IPS DF 4.7 (cell line): ENCODE measurements at regions not wholly inside any gene's neighbourhood (a gene's known extent, or its start where the extent isn't known, plus 50 kb on each side); places are given as distances from the start of the nearest gene placed in this dataset.
A peak's percentile ranks its signal among the peaks of the same experiment; 100 is the strongest.
"Not testable (repeated sequence)": the region's sequence is repeated elsewhere in the genome, so short reads cannot be mapped to it uniquely, and the experiment has no call there.

Experiments used
- DNase-seq: peaks from one replicate; pipeline ENCODE4 v3.0.0-alpha.2; 2013; ENCODE audit warnings: low spot score; ENCODE audit errors: extremely low read depth

DNA sequence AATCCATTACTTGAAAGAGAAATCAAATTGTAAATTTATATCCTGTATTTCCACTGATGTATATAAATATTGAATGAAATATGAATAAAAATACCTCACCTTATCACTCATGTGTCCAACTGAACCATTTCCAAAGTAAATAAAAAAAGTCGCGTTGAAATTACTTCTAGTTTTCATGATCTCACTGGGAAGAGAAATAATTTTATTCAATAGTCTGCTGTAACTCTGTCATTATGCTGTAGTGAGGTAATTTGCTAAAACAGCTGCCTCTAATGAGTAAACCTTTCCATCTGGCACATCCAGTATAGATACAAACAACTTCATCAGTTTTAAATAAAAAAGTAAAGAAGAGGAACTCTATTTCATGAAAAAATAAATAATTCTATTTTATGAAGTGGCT is 611.5 kb downstream of the ZNF608 start:
- no peak for DNase-seq

DNA sequence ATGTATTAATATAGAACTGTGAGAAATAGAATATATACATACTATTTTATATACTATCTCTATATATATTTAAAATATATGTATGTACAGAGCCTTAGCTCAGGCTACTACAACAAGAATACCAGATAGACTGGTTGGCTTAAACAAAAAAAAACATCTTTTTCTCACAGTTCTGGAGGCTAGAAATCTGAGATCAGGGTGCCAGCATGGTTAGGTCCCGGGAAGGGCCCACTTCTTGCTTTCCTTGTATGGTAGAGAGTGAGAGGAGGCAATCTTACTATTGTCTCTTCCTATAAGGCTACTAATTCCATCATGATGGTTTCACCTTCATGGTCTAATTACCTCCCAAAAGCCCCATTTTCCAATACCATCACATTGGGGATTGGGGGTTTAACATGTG is 613.0 kb downstream of the ZNF608 start:
- DNase-seq, result no peak

DNA sequence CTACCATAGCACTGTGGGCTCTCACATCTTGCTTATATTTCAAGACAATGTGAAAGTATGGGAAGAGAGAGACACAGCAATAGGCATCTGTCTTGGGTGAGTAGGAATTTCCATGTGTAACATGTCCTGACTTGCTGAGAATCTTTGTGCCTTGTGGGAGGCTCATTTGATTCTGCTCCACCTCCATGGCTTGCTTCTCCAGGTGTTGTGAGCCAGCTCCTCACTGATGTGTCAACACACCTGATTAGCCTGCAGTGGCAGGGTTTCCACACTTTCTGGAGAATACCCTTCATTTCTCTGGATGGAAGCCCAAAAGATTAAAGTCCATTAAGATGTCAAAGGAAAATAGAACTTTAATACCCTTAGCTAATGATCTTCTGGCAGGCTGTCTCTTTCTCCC is 613.6 kb downstream of the ZNF608 start:
- no peak for DNase-seq

DNA sequence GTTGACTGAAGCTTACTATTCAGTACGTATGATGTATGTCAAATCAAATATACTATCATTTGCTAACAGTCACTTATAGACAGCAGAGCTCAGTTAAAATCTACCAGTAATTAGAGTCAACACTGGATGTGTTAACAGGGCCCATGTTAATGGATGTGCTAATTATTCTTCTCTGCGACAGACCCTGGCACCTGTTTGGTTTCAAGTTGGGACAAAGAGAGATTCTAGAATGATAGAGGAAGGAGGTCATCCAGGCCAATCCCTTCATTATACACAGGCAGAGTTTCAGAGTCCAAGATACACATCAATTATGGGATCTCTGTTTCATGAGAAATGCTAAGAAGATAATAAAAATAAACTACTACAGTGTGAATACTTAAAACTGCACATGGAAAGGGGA is 615.0 kb downstream of the ZNF608 start:
- no peak for DNase-seq

DNA sequence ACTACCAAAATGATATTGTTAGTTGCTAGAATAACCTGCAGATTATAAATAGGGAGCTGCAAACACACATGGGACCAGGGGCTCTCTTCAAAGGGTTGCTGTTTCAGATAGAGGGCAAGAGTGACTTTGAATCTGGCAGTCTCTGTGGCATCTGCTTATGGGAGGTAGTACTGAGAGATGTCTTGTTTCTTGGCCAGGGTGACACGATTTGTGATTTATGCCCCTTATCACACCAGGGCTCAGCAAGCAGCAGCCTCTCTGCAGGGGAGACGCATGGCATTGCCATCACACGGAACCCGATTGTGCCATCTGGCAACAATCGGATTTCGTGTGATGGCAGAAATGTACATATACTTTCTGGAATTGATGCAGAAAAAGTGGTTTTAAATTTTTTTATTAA is 615.6 kb downstream of the ZNF608 start:
- DNase-seq, result no peak

DNA sequence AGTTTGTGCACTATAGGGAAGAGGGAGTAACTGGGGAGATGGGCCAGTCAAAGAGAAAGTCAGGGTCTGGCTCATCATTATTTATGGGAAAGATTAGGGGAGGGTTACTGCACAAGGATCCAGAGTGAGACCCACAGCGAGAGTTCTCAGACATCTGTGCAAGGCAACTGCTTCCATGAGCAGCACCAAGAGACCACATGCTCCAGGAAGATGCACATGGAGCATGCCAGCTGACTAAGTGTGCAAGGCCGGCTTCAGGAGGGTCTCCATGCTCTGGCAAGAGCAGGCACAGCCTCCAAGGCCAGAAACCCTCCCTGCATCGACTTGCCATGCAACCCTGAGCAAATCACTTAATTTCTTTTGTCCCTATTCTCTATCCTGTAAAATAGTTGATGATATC is 616.9 kb downstream of the CSNK1G3 start:
- no peak for DNase-seq

DNA sequence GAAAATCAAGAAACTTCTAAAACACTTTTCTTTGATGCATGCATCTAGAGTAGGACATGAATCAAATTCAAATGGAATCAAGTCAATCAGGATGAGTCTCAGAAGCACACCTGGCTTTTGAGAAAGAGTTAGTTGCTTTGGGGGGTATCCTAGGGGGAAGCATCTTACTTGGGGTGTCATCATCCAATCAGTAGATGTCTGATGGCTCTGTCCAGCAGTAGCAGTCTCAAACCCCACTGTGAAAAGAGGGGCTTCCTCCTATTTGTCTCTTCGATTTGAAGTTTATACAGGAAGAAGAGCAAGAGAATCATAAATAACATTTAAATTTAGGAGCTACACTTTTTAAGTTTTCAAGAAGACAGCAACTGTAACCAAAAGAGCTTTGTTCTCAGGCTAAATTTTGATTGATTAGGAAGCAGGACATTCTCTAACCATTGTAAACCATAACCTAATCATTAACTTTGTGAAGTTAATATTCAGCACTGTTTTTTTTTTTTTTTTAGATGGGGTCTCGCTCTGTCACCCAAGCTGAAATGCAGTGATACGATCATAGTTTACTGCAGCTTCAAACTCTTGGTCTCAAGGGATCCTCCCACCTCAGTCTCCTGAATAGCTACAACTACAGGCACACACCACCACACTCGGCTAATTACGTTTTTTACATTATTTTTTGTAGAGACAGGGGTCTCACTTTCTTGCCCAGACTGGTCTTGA is 614.7 kb downstream of the CSNK1G3 start:
- DNase-seq, result no peak

DNA sequence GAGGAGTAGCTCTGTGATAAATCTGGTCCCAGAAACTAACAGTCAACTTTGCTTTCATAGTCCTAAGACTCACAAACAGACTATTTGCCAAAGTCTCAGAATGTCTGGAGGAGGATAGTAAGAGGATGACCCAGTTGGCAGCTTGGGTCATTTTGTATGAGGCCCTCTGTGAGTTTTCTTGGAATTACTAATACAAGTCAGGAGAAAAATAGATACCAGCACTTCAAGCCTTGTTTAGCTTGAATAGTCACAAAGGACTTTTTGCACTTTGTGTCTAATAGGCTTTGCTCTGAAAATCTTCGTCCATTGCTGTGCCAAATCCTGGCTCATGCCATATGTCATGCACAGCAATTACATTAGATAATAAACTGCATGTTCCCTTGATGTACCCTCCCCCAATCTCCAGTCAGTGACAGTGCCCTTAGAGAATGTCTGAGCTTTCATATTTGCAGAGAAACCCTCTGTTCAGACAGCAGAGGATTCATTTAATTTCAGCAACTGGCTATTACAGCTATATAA is 612.8 kb downstream of the CSNK1G3 start:
- DNase-seq, result no peak

DNA sequence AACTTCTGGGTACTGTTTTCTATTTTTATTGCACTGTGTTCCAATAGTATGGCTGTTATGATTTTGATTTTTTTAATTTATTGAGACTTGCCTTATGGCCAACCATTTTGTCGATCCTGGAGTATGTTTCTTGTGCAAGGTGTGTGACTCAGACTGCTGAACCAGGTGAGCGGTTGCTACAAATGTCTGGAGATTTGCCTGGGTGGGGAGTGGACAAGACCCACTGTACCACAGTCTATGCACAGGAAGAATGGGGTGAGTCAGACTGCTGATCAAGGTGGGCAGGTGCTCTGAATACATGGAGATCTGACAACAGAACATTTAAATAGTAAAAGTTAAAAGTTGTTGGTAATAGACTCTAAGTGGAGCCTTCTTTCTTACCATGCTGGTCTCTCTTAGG is 609.2 kb downstream of the CSNK1G3 start:
- no peak for DNase-seq

DNA sequence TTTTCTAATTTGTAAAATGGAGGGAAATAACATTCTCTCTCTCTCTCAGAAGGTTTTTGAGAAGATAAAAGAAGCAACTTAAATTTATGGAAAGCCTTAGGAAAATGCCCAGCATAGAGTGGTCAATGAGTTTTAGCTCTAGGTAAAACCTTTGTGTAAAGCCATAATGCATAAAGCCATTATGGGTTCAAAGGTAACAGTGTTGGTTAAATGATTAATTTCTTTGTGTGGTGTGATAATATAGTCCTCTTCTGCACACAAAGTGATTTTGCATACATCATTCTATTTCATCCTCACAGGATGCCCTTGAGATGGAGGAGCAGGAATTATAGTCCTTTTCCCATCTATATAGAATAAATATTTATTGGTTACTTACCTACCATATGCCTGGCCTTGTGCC is 602.9 kb downstream of the CSNK1G3 start:
- DNase-seq, result no peak

DNA sequence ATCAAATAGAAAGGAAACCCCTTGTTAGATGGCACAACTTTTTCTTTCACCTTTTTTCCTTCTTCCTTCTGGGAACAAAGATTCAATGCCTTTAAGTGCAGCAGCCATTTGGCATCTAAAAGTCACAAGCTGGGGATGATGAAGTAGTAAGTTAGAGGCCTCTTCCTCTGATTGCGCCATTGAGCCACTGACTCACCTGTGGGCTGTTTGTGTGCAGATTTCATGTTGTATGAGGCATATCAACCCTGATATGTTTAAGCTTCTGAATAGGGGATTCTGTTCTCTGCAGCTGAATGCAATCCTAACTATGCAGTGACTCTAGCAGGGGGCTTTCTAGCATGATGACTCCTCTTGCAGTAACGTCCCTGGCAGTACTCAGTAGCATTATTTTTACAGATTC is 599.9 kb downstream of the CSNK1G3 start:
- DNase-seq, result no peak

DNA sequence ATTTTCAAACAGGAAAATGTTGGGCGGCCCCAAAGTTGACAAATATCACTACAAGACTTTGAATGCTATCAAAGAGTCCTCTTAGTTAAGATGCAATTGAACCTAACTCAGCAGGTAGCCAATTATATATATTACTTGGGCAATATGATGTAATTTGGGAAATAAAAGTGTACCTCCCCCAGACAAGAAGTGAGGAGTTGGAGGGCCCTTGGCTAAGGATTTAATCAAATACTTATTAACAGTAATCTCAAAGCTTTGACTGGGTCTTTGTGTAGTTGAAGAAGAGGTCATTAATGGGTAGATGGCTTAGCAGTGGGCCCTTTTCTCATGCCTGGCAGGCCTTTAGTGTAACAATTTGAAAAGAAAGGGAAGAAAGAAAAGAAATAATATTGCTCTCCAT is 599.0 kb downstream of the CSNK1G3 start:
- no peak for DNase-seq

DNA sequence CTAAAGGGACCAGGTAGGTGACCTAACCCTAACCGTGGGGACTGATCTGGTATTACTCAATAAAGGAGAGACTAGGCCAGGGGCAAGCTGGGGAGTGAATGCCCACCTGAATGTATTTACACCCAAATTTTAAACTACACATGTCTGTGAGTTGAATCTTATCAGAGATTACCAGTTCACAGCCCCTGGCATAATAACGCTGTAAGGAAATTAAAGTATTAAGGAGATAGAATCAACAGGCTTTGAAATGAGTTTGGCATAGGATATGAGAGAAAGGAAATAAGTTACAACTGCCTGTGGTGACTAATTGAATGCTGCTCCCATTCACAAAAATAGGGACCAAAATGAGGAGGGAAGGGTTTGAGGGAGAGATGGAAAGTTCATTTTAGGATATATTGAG is 593.3 kb downstream of the CSNK1G3 start:
- DNase-seq, result no peak

DNA sequence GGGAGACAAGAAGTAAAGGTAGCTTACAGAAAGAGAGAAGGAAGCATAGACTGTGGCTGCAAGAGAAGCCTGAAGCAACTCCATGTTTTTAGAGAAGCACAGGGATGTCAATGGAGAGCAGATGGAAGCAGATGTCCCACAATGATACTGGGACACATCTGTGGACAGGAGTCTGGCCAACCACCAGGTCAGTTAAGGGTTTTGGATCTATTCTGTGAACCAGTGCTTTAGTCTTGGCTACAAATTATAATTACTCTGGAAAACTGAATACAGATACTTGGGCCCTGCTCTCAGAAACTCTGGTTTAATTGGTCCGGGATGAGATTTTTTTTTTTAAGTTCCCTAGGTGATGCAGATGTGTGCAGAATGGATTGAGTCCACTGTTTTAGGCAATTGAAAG is 592.8 kb downstream of the CSNK1G3 start:
- DNase-seq, result no peak

DNA sequence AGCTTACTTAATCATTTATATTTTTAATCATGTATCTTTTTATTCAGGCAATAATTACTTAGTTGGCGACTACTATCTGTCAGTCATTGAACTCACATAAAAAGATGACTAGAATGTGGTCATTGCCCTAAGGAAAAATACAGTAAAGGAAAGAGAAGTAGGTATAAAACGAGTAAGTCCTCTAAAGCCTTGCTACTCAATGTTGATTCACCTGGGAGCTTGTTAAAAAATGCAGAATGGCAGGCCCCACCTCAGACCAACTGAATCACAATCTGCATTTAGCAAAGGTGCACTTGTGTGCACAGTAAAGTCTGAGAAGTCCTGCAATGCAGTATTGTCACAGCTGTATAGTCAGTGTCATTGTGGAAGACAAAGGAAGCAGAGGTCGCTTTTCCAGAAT is 592.4 kb downstream of the CSNK1G3 start:
- DNase-seq, result no peak

DNA sequence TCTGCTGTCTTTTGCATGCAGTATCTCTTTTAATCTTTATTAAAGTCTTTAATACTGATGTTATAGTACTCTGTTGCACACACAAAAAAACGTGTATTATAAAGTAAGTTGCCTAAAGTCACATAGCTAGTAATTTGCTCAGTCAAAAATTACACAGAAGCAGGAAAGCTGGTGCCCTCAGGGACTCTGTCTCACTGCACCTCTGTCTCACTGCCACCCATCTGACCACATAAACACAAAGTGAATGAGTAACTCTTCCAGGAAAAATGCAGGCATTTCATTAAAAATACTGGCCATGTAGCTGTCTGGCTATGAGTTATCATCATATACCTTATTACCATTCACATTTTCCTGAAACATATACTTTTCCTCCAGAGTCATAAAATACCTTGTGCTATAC is 591.7 kb downstream of the CSNK1G3 start:
- DNase-seq, result no peak

DNA sequence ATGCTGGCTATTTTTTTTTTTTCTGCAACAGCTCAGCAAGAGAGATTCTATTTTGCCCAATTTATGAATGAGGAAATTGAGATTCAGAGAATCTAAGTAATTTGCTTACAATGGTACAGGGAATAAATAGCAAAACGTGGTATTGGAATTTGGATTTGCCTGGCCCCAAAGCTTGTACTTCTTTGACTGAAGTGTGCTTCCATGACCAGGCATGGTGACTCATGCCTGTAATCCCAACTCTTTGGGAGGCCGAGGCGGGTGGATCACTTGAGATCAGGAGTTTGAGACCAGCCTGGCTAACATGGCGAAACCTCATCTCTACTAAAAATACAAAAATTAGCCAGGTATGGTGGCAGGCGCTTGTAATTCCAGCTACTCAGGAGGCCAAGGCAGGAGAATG is 591.1 kb downstream of the CSNK1G3 start:
- DNase-seq, result not testable (repeated sequence)

DNA sequence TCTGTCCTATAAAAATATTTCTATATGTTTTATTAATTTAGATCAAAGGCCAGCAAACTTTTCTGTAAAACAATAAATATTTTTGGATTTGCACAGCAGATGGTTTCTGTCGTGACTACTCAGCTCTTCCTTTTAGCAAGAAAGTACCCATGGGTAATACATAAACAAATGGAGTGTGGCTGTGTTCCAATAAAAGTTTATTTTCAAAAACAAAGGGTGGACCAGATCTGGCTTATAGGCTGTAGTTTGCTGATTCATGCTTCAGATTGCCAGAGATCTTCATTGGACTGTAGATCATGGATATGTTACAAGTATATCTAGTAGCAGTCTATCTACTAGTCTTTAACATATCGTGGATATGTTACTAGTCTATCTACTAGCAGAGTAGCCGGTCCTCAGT is 590.5 kb downstream of the CSNK1G3 start:
- no peak for DNase-seq

DNA sequence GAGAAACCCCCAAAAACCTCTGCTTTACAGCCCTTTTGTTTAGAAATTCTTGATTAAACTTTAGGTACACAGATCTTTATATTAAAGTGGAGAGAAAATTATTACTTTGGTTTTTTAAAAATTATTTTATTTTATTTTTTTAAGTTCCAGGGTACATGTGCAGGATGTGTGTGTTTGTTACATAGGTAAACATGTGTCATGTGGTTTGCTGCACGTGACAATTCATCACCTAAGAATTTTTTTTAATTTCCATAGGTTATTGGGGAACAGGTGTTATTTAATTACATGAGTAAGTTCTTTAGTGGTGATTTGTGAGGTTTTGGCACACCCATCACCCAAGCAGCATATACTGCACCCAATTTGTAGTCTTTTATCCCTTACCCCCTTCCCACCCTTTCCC is 581.7 kb downstream of the CSNK1G3 start:
- no peak for DNase-seq

DNA sequence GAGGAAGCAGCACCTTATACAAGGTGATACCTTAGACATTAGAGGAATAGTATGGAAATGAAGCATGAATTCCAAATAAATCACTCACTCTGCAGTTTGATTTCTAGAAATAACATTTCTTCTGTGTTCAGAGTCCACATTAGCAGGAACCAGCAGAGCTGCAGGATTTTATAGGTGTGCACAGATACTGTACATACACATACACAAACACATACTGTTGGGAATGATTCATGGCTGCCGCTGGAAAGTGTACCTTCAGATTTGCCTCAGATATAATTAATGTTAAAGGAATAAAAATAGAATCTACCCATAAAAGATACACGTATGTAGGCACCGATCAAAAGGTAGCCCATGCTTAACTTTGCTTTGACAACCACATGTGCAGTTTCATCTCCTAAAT is 578.1 kb downstream of the CSNK1G3 start:
- no peak for DNase-seq

DNA sequence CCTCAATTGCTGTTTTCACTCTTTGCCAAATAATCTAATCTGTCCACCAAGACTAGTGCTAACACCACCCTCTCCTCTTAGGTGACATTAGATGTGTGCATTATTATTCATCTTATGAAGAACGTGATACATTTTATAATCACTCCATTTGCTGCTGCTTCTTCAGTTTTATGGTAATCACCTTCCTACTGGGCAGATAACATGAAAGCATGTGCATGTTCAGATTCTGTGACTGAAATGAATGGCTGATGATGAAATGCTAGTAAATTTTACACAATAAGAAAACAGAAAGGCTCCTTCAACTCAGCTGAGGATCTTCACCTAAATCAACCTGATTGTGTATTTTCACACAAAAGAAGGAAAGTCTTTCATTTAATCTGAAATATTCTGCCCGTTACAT is 577.6 kb downstream of the CSNK1G3 start:
- no peak for DNase-seq

DNA sequence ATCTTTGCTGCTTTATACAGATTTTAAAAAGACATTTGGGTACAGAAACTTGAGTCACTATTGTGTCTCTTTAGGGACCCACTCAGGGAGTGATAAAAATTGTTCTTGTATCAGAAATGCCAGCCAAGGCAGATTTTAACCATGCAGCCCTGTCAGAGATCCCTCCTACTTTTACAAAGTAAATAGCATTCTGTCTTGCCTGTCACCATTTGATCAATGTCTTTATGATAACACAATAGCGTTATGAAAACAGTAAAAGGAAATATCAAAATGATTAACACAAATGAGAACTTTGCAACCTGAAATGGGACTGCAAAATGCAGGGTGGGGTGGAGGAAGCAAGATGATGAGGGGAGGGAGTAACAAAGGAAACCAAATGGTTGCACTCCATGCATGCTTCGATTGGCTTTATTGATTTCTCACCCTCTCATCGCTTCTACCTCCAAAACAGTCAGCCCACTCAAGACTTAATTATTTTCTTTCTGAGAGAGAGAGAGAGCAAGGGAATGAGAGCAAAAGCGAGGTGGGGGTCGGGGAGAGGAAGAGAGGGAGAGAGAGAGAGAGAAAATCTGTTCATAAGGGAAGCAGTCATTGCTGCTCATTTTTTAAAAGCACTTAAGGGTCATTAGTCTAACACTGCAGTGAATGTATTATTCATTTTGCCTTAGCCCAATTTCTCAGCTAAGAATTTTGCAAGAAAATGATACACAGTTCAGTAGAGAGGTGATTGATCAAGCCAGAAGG is 576.5 kb downstream of the CSNK1G3 start:
- no peak for DNase-seq

DNA sequence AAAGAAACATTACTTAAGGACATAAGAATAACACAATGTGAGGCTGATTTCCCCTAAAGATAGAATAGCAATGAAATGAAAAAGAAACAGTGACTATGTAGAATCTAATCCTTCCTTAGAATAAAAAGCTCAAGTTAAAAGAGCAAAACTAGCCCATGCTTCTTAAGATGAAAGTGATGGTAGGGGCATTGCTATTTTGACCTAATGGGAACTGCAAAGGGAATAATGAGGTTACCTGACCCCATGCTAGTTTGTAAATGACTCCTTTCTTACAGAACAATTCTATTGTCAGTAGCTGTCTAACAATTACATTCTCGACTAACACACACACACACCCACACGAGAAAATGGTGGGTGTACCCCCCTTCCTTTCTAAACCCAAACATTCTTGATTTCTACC is 575.8 kb downstream of the CSNK1G3 start:
- DNase-seq, result peak; percentile 28
